ENCODE measurements at regions not wholly inside any gene's neighbourhood (a gene's known extent, or its start where the extent isn't known, plus 50 kb on each side); places are given as distances from the start of the nearest gene placed in this dataset.

DNA sequence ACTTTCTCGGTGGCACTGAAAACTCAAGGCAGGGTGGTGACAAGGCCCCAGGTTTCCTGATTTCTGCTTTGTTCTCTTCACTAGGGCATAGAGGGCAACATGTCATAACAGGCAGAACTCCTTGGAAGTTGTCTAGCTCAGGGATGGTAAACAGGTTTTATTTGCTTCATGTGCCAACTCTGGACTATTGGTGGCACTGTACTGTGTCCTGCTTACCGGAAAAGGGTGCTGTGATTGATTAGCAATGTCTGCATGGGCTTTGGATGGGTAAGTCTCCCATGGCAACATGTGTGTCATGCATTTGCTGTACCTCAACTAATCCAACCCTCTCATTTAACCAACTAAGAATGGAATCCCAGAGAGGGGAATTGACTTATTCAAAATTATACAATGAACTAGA is 70.7 kb upstream of the USP24 start:
- TF ChIP-seq EZH2phosphoT487 (IDR thresholded peaks at IDR 0.05; ENCODE audit: insufficient read depth, low read depth) (no peak), EZH2 (IDR thresholded peaks at IDR 0.05; ENCODE audit: insufficient read depth, poor library complexity, severe bottlenecking) (no peak)
- no peak overlapping the region for H2AFZ ChIP-seq
- 92 to 98% methylated on average over 2 of the region's 2 CpGs for WGBS, 2 experiments (ENCODE audit: low coverage in 1 of 2, low lambda C conversion rate in 2 of 2, missing lambda C conversion rate in 2 of 2)
- H3K9me3 ChIP-seq (ENCODE audit: low read depth): no peaks in the 10 kb centered on the region
- no peak overlapping the region for H3K9ac ChIP-seq
- in situ Hi-C loops (cut with MboI): loop anchor here (10.0 to 25.0 kb wide), 2 partner anchors 1299 to 1526 kb away; partner anchors contain the start of gene FYB2
- DNase-seq: no peak
- no peak overlapping the region for H3K4me3 ChIP-seq
- peaks cover 7% of the 10 kb centered on the region; the same call in 1 of the 2 replicates for H3K4me1 ChIP-seq (ENCODE audit: insufficient read depth)
- no peaks in the 10 kb centered on the region for H3K36me3 ChIP-seq (ENCODE audit: low read depth)
- no peaks in the 10 kb centered on the region for H3F3A ChIP-seq (ENCODE audit: insufficient read depth)
- H3K27ac ChIP-seq: no peak overlapping the region
- no peaks in the 10 kb centered on the region for H3K9me2 ChIP-seq (ENCODE audit: insufficient read depth)
- no peak overlapping the region for H3K4me2 ChIP-seq (ENCODE audit: unreplicated experiment)
- H3K27me3 ChIP-seq (replicated peaks; ENCODE audit: insufficient read depth): no peaks in the 10 kb centered on the region
- no peaks in the 10 kb centered on the region for H4K20me1 ChIP-seq (ENCODE audit: insufficient read depth)
- H3K79me2 ChIP-seq (ENCODE audit: insufficient read depth): no peaks in the 10 kb centered on the region

- Histone ChIP-seq H3K36me3 (ENCODE audit: low read depth) (no peaks in the 10 kb centered on the region), H3K79me2 (ENCODE audit: insufficient read depth) (no peaks in the 10 kb centered on the region), H3K27ac (no peak overlapping the region), H2AFZ (peak overlapping the region; percentile 28; the same call in 1 of the 2 replicates), H3K9me2 (ENCODE audit: insufficient read depth) (no peaks in the 10 kb centered on the region), H3K9ac (no peak overlapping the region), H3F3A (ENCODE audit: insufficient read depth) (no peaks in the 10 kb centered on the region), H3K9me3 (ENCODE audit: low read depth) (no peaks in the 10 kb centered on the region), H3K4me3 (no peak overlapping the region), H4K20me1 (ENCODE audit: insufficient read depth) (no peaks in the 10 kb centered on the region), H3K4me1 (ENCODE audit: insufficient read depth) (peaks cover 7% of the 10 kb centered on the region; the same call in 1 of the 2 replicates), H3K27me3 (replicated peaks; ENCODE audit: insufficient read depth) (no peaks in the 10 kb centered on the region), H3K4me2 (ENCODE audit: unreplicated experiment) (no peak overlapping the region)
- in situ Hi-C loops (cut with MboI): loop anchor here (10.0 to 25.0 kb wide), 2 partner anchors 1300 to 1527 kb away; partner anchors contain the start of gene FYB2
- peak; percentile 72 for DNase-seq
- WGBS, 2 experiments (ENCODE audit: low coverage in 1 of 2, low lambda C conversion rate in 2 of 2, missing lambda C conversion rate in 2 of 2): 19 to 28% methylated on average over 4 of the region's 4 CpGs
- no peak for TF ChIP-seq EZH2phosphoT487 (IDR thresholded peaks at IDR 0.05; ENCODE audit: insufficient read depth, low read depth)
- TF ChIP-seq EZH2 (IDR thresholded peaks at IDR 0.05; ENCODE audit: insufficient read depth, poor library complexity, severe bottlenecking): no peak
Observed at GRCh38 chr1:55284856-55285255, 69.7 kb upstream of the USP24 start.

DNA sequence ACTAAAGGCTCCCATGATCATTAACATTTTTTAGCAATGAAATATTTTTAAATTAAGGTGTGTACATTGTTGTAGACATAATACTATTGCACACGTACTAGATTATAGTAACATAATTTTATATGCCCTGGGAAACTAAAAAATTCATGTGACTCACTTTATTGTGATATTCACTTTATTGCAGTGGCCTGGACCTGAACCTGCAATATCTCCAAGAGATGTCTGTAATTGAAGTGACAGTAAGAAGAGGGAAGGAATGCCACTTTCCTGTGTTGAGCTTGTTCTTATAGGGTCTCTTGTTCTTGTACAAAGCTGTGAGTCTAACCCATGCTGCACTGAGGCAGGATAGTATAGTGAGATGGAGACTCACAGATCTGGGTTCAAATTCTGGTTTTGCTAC is 66.9 kb upstream of the USP24 start:
- Histone ChIP-seq H3F3A (ENCODE audit: insufficient read depth) (no peaks in the 10 kb centered on the region), H3K36me3 (ENCODE audit: low read depth) (no peaks in the 10 kb centered on the region), H3K27me3 (replicated peaks; ENCODE audit: insufficient read depth) (no peaks in the 10 kb centered on the region), H3K4me2 (ENCODE audit: unreplicated experiment) (no peak overlapping the region), H3K4me1 (ENCODE audit: insufficient read depth) (peaks cover 10% of the 10 kb centered on the region), H3K4me3 (no peak overlapping the region), H3K79me2 (ENCODE audit: insufficient read depth) (no peaks in the 10 kb centered on the region), H3K27ac (no peak overlapping the region), H3K9ac (no peak overlapping the region), H2AFZ (no peak overlapping the region), H3K9me3 (ENCODE audit: low read depth) (no peaks in the 10 kb centered on the region), H3K9me2 (ENCODE audit: insufficient read depth) (no peaks in the 10 kb centered on the region), H4K20me1 (ENCODE audit: insufficient read depth) (no peaks in the 10 kb centered on the region)
- no peak for DNase-seq
- TF ChIP-seq EZH2 (IDR thresholded peaks at IDR 0.05; ENCODE audit: insufficient read depth, poor library complexity, severe bottlenecking) (no peak), EZH2phosphoT487 (IDR thresholded peaks at IDR 0.05; ENCODE audit: insufficient read depth, low read depth) (no peak)
- WGBS, 2 experiments (ENCODE audit: low coverage in 1 of 2, low lambda C conversion rate in 2 of 2, missing lambda C conversion rate in 2 of 2): 34 to 50% methylated on average over 1 of the region's 1 CpG
- in situ Hi-C loops (cut with MboI): loop anchor here (10.0 to 25.0 kb wide), 2 partner anchors 1303 to 1530 kb away; partner anchors contain the start of gene FYB2

DNA sequence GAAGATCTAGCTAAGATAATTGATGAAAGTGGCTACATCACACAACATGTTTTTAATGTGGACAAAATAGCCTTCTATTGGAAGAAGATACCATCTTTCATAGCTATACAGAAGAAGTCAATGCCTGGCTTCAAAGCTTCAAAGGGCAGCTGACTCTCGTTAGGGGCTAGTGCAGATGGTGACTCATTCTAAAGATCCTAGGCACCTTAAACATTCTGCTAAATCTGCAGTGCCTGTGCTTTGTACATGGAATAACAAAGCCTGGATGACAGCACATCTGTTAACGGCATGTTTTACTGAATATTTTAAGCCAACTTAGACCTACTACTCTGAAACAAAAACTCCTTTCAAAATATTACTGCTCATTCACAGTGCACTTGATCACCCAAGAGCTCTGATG is 65.6 kb upstream of the USP24 start:
- no peak for TF ChIP-seq EZH2phosphoT487 (IDR thresholded peaks at IDR 0.05; ENCODE audit: insufficient read depth, low read depth)
- TF ChIP-seq EZH2 (IDR thresholded peaks at IDR 0.05; ENCODE audit: insufficient read depth, poor library complexity, severe bottlenecking): no peak
- no peaks in the 10 kb centered on the region for H3K9me2 ChIP-seq (ENCODE audit: insufficient read depth)
- H4K20me1 ChIP-seq (ENCODE audit: insufficient read depth): no peaks in the 10 kb centered on the region
- H3F3A ChIP-seq (ENCODE audit: insufficient read depth): peaks cover 12% of the 10 kb centered on the region; the same call in 1 of the 2 replicates
- H3K4me2 ChIP-seq (ENCODE audit: unreplicated experiment): no peak overlapping the region
- in situ Hi-C loops (cut with MboI): loop anchor here (10.0 to 25.0 kb wide), 2 partner anchors 1304 to 1532 kb away; partner anchors contain the start of gene FYB2
- no peaks in the 10 kb centered on the region for H3K27me3 ChIP-seq (replicated peaks; ENCODE audit: insufficient read depth)
- no peak overlapping the region for H3K27ac ChIP-seq
- H3K9me3 ChIP-seq (ENCODE audit: low read depth): no peaks in the 10 kb centered on the region
- no peak overlapping the region for H3K9ac ChIP-seq
- H3K4me3 ChIP-seq: no peak overlapping the region
- no peaks in the 10 kb centered on the region for H3K36me3 ChIP-seq (ENCODE audit: low read depth)
- no peaks in the 10 kb centered on the region for H3K79me2 ChIP-seq (ENCODE audit: insufficient read depth)
- H2AFZ ChIP-seq: no peak overlapping the region
- DNase-seq: no peak
- peaks cover 18% of the 10 kb centered on the region for H3K4me1 ChIP-seq (ENCODE audit: insufficient read depth)
- 30 to 38% methylated on average over 2 of the region's 2 CpGs for WGBS, 2 experiments (ENCODE audit: low coverage in 1 of 2, low lambda C conversion rate in 2 of 2, missing lambda C conversion rate in 2 of 2)
